ENCODE measurements at regions not wholly inside any gene's neighbourhood (a gene's known extent, or its start where the extent isn't known, plus 50 kb on each side); places are given as distances from the start of the nearest gene placed in this dataset.

DNA sequence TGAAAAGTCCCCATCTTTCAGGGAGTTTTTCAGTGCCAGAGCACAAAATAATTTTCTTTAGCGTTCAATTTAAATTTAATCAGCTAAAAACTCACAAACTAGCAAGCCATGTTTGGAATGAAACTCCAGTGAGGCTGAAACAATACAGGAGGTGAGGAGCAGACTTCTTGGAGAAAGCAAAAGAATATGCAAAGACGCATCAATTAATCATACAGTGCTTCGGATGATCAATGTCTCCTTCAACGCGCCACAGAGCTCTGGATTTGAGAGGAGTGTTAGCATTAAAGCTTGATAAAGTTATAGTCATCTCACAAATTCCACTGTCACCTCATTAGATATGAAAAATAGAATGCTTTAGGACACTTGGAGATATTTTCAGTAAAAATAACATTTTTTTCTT, 248.0 kb downstream of the WDR11 start:
- no peak for DNase-seq (ENCODE audit: low read depth)

GRCh38 chr10:121099592-121099991, 248.4 kb downstream of the WDR11 start:
- no peak for DNase-seq (ENCODE audit: low read depth)

DNA sequence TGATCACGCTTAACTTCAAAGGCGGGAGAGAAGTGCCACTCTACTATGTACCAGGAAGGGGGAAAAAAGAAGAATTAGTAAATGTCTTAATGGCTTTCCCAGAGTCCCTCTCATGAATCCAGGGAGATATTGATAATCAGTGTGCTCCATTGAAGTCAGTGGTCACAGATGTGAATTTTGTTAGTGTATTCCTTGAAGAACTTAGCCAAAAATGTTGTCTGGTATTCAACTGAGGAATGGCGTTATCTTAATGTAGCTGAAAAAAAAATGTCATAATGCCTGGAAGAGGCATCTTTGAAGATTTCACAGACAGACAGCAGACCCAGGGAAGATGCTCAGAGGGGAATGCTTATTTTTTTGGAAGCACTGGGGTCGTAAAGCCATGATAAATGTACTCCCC, 250.4 kb downstream of the WDR11 start:
- DNase-seq (ENCODE audit: low read depth) = no peak

- no peak for DNase-seq (ENCODE audit: low read depth)
Measured at GRCh38 chr10:121102706-121103105, 251.5 kb downstream of the WDR11 start.

- no peak for DNase-seq (ENCODE audit: low read depth)
Measured at GRCh38 chr10:121104476-121105111, 253.4 kb downstream of the WDR11 start.

DNA sequence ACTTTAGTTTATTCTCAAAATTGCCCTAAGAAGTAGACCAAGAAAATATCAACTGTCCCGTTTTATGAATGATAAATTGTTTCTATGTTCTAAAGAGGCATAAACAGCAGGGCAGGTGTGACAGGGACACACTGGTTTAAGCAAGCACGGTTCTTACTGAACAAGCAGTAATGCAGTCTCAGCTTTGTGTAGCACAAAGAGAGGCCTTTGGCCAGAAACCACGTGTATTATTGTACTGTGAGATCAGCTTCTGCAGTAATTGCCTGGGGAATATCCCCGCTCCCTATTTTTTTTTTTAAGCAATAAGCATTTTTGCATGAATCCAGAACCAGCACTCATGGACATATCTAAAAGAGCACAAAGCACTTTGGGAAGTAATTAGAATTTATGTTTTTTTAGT, 255.4 kb downstream of the WDR11 start:
- no peak for DNase-seq (ENCODE audit: low read depth)

GRCh38 chr10:121108051-121108450, 256.9 kb downstream of the WDR11 start:
- DNase-seq (ENCODE audit: low read depth) = no peak

GRCh38 chr10:121110369-121110768, 259.2 kb downstream of the WDR11 start:
- no peak for DNase-seq (ENCODE audit: low read depth)

DNA sequence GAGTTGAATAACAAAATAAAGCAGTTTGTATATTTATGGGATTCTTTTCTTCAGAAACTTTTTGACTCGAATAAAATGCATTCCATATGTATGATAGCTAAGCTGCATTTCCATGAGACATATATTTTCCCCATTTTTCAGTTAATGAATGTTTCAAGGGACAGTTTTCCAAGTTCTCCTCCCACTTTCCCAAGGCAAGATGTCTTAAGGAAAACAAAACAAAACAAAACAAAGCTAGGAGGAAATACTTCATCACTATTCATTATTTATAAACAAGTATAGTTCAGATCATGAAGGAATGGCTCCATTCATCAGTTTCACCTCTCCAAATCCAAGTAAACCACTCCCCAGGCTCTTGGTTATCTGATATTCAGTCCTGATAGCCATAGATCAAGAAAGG, 261.0 kb downstream of the WDR11 start:
- DNase-seq (ENCODE audit: low read depth) = no peak

DNA sequence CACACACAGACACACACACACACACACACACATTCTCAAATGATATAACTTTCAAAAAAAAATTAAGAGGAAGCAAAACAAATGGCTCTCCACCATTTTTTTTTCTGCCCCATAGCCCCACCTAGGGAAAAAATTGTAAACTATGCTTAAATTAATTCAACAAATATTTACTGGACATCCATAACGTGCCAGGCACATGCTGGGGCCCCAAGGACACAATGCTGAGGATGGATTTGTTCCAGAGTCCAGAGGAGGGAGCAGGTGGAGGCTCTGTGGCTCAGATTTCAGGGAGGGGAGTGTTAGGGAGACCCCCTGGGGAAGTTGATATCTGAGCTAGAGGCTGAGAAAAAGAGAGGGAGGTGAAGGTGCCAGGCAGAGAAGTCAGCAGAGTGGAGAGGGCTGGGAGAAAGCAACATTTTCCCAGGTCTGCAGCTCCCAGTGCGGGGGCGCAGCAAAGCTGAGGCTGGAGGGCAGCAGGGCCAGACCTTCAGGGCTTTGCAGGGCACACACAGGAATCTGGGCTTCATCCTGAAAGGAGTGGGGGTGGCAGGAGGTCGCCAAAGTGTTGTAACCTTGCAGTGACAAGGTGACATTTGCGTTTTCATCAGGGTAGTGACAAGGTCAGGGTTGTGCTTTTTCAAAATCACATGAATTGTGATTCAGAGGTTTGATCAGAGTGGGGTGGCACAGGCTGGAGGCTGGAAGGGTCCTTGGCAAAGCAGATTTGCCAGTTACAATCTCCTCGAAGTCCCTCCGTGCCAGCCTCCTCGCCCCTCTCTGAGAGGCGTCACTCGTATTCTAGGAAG, 261.6 kb downstream of the WDR11 start:
- no peak for DNase-seq (ENCODE audit: low read depth)

DNA sequence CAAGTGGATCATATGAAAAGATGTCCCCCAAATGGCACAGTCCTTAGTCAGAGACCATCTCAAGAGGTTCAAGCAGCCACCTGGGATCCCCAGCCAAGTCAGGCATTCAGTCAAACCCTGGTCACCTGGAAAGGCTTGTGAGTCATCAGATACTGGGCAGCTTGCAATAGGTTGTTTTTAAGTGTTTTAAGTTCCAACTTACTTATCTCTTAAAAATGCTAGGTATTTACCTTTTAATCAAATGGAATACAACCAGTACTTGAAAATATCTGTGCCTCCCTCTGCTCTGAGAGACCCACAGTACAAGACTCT, 262.2 kb downstream of the WDR11 start:
- DNase-seq (ENCODE audit: low read depth) = no peak

DNA sequence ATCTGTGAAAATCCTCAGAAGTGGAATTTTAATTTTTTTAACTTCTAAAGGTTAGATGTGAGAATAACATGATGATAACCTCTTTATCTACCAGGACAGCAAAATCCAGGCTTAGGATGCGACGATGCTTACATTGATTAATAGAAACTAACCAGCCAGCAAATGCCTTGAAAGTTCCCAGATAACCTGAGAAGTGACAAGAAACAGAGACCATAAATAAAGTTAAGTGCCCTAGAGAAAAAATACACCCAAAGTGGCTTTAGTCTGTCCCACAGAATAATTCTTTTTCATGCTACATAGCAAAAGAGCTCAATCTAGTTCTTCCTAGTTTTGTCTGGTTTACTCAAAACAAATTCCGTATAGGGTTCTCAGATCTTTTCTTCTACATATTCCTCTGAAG, 262.7 kb downstream of the WDR11 start:
- no peak for DNase-seq (ENCODE audit: low read depth)

DNA sequence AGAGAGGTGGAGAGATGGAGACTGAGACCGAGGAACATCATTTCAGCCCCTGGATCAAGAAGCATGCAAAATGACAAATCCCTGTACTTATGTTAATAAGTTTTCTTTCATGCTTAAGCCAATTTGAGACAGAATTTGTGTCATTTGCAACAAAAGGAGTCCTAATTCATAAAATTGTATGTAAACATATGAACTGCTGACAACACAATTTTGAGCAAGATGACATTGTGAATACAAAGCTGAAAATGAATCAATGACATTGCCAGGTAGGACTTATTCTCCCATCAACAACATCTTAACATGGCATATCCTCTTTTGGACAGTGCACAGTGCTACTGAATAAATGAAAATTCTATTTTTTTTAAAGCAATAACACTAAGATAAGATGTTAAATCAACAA, 264.0 kb downstream of the WDR11 start:
- DNase-seq (ENCODE audit: low read depth) = no peak

DNA sequence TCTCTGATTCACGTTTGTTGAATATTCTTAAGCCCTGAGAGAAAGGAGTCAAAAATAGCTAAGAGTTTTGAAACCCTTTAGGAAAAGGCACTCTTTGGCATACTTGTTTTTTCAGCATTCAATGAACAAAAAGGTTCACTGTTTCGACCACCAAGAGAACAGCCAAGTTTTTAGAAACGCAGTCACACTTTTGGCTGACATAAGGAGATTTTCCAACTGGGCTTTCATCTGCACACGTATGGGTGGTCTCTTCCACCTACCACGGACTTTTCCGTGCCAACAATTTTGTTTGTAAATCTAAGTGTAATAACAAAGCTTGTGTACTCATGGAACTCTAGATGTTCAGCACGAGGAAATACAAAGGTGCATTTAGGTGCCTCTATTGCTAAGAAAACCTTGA, 270.3 kb downstream of the WDR11 start:
- DNase-seq (ENCODE audit: low read depth) = no peak

- DNase-seq (ENCODE audit: low read depth) = no peak
Measured at GRCh38 chr10:121127151-121127906, 276.2 kb downstream of the WDR11 start.

- DNase-seq (ENCODE audit: low read depth) = no peak
Measured at GRCh38 chr10:121128164-121128563, 277.0 kb downstream of the WDR11 start.

GRCh38 chr10:121129266-121129665, 278.1 kb downstream of the WDR11 start:
- no peak for DNase-seq (ENCODE audit: low read depth)

DNA sequence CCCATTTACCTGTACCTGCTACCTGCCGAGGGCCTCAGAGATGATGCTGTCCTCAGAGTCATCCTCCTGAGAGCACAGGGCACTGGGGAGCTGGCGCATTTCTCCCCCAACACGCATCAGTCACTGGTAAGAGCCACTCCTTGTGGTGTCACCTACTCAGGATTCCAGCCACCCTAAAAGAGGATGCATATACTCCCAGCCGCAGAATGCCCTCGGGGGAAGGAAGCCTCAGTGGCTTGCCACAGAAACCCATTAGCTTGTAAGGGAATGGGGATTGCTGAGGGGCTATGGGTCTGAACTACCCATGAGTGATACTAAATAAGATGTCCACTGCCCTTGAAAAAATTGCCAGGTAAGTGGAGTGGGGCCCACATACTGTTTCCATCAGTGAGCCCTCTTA, 279.2 kb downstream of the WDR11 start:
- DNase-seq (ENCODE audit: low read depth) = no peak

GRCh38 chr10:121131014-121131413, 279.9 kb downstream of the WDR11 start:
- DNase-seq (ENCODE audit: low read depth) = no peak

- no peak for DNase-seq (ENCODE audit: low read depth)
Measured at GRCh38 chr10:121131426-121132265, 280.5 kb downstream of the WDR11 start.

DNA sequence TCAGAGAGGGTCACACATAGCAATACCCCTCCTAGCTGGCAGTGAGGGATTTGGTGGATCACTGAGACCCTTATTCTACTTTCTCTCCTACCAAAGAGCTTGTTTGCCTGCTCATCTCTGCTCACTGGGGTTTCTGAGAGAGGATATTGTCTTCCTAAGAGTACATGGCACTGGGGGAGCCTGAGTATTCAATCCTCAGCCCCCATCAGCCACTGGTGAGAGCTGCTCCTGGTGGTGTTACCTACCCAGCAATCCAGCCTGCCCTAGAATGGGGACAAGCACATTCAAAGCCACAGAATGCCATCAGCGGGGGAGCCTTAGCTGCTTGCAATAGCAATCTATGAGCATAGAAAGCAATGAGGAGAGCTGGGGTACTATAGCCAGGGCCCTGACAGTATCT, 281.1 kb downstream of the WDR11 start:
- no peak for DNase-seq (ENCODE audit: low read depth)

DNA sequence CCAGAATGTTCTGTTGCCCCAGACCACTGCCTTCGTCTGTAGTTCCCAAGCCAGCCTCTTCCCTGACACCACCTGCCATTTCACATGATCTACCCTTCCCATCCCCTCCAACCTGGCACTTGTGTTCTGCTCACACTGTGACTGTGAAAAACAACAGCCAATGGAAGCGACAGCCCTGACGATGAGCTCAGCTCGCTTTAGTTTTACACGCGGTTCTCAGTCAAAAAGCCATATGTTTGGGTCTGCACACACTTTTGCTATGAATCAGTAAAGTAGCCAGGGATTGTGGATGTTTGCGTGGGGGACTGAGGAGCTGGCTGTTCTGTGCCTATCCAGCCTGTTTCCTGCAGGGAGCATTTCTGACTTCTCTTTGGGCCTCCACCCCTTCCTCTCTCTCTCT, 282.7 kb downstream of the WDR11 start:
- DNase-seq (ENCODE audit: low read depth) = no peak

Measured in EH (cell line).